BE2C (cell line): ENCODE measurements at regions not wholly inside any gene's neighbourhood (a gene's known extent, or its start where the extent isn't known, plus 50 kb on each side); places are given as distances from the start of the nearest gene placed in this dataset.
"Not testable (repeated sequence)": the region's sequence is repeated elsewhere in the genome, so short reads cannot be mapped to it uniquely, and the experiment has no call there.

ENCODE experiments used
- DNase-seq: peaks from one replicate; pipeline ENCODE4 v3.0.0-alpha.2; 2020
- H3K27me3 ChIP-seq: fragments of 250-450 bp; sonication (Bioruptor Pico); 2 replicates; pipeline ENCODE4 v1.5.1; 2020; ENCODE audit warnings: mild to moderate bottlenecking
- H3K36me3 ChIP-seq: fragments of 250-450 bp; sonication (Bioruptor Pico); 2 replicates; pipeline ENCODE4 v1.5.1; 2020; ENCODE audit warnings: mild to moderate bottlenecking
- H3K4me1 ChIP-seq: fragments of 250-450 bp; sonication (Bioruptor Pico); 2 replicates; pipeline ENCODE4 v1.5.1; 2020
- H3K4me3 ChIP-seq: 2 replicates; pipeline ENCODE4 v1.5.1; 2011; ENCODE audit warnings: low read depth, low read length
- H3K9me3 ChIP-seq: fragments of 250-450 bp; sonication (Bioruptor Pico); 2 replicates; pipeline ENCODE4 v1.5.1; 2020
- TF ChIP-seq, protein P1 (sequence below): IDR thresholded peaks from 2 replicates; pipeline ENCODE4 v1.5.1; 2012; ENCODE audit warnings: mild to moderate bottlenecking, low read depth, low read length

DNA sequence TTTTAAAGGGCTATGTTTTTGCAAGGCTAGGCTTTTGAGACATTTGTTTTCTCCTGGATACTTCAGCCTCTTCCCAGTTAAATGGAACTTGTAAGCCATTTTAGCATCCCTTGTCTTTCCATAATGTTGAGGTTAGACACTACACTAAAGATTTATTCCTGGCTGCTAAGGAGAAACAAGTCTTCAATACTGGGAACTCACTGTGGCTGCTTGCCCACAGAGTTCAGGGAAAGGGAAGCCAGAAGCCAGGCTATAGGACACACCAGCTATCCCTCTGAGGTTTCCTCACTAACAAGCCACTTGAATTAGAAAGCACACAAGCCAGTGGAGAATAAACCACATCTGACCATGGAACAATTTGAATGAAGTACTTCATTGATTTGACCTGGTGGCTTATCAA, 421.7 kb upstream of the CHRM2 start:
- TF ChIP-seq, protein P1, sequence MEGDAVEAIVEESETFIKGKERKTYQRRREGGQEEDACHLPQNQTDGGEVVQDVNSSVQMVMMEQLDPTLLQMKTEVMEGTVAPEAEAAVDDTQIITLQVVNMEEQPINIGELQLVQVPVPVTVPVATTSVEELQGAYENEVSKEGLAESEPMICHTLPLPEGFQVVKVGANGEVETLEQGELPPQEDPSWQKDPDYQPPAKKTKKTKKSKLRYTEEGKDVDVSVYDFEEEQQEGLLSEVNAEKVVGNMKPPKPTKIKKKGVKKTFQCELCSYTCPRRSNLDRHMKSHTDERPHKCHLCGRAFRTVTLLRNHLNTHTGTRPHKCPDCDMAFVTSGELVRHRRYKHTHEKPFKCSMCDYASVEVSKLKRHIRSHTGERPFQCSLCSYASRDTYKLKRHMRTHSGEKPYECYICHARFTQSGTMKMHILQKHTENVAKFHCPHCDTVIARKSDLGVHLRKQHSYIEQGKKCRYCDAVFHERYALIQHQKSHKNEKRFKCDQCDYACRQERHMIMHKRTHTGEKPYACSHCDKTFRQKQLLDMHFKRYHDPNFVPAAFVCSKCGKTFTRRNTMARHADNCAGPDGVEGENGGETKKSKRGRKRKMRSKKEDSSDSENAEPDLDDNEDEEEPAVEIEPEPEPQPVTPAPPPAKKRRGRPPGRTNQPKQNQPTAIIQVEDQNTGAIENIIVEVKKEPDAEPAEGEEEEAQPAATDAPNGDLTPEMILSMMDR = no peak
- no peaks in the 10 kb centered on the region for H3K9me3 ChIP-seq
- DNase-seq = no peak
- no peaks in the 10 kb centered on the region for H3K27me3 ChIP-seq
- no peaks in the 10 kb centered on the region for H3K36me3 ChIP-seq
- H3K4me3 ChIP-seq = no peak overlapping the region
- H3K4me1 ChIP-seq = peaks cover 8% of the 10 kb centered on the region

DNA sequence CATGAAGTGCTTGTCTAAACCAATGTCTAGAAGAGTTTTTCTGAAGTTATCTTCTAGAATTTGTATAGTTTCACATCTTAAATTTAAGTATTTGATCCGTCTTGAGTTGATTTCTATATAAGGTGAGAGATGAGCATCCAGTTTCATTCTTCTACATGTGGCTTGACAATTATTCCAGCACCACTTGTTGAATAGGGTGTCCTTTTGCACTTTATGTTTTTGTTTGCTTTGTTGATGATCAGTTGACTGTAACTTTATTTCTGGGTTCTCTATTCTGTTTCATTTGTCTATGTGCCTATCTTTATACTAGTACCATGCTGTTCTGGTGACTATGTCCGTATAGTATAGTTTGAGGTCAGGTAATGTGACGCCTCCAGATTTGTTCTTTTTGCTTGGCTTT, 426.6 kb upstream of the CHRM2 start:
- DNase-seq = no peak
- H3K36me3 ChIP-seq = no peaks in the 10 kb centered on the region
- peaks cover 8% of the 10 kb centered on the region for H3K4me1 ChIP-seq
- TF ChIP-seq, protein P1 = no peak
- H3K9me3 ChIP-seq = no peaks in the 10 kb centered on the region
- no peak overlapping the region for H3K4me3 ChIP-seq
- H3K27me3 ChIP-seq = no peaks in the 10 kb centered on the region

DNA sequence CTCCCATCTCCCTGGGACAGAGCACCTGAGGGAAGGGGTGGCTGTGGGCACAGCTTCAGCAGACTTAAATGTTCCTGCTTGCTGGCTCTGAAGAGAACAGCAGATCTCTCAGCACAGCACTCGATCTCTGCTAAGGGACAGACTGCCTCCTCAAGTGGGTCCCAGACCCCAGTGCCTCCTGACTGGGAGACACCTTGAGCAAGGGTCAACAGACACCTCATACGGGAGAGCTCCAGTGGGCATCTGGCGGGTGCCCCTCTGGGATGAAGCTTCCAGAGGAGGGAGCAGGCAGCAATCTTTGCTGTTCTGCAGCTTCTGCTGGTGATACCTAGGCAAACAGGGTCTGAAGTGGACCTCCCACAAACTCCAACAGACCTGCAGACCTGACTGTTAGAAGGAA, 436.7 kb upstream of the CHRM2 start:
- not testable (repeated sequence) for H3K36me3 ChIP-seq, H3K4me3 ChIP-seq, H3K27me3 ChIP-seq, DNase-seq, H3K9me3 ChIP-seq, H3K4me1 ChIP-seq

DNA sequence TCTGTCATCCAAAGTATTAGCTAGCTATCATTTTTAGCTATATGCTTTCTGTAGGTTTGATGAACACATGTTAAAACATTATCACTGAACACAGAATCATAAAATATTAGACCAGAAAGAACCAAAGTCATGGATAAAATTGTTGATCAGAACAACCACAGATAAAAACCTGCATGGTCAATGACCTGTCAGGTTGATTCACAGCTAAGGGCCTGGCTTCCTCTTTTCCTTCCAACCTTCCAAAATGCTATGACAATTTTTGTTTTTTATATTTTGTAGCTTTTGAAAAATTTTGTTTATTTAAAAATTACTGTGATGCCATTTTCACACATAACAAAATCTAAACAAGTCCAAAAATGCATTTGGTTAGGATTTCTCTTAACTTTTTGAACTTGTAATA, 444.4 kb upstream of the CHRM2 start:
- DNase-seq = no peak
- Histone ChIP-seq H3K27me3 (no peaks in the 10 kb centered on the region), H3K9me3 (no peaks in the 10 kb centered on the region), H3K4me3 (no peak overlapping the region), H3K36me3 (no peaks in the 10 kb centered on the region), H3K4me1 (no peaks in the 10 kb centered on the region)
- TF ChIP-seq, protein P1 = no peak

DNA sequence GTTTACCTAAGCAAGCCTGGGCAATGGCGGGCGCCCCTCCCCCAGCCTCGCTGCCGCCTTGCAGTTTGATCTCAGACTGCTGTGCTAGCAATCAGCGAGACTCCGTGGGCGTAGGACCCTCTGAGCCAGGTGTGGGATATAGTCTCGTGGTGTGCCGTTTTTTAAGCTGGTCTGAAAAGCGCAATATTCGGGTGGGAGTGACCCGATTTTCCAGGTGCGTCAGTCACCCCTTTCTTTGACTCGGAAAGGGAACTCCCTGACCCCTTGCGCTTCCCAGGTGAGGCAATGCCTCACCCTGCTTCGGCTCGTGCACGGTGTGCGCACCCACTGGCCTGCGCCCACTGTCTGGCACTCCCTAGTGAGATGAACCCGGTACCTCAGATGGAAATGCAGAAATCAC, 442.6 kb upstream of the MTPN start:
- not testable (repeated sequence) for DNase-seq, H3K4me1 ChIP-seq

DNA sequence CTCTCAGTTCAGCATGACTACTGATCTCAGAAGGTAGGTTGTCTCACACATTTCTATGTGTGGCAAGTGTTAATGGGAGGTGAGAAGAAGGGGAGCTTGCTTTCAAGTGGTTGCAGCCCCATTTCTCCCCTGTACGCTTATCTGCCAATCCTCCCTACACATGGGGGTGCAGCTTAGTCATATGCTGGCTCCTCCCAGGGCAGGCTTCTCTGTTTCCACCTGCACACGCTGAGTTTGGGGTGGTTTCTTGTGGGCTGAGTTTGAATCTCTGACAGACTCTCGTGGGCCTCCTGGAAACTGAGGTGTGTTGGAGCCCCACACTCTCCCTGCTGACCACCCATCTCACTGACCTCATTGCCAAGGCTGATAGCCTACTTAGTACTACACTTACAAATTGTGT, 435.8 kb upstream of the MTPN start:
- Histone ChIP-seq H3K9me3 (no peaks in the 10 kb centered on the region), H3K27me3 (no peaks in the 10 kb centered on the region), H3K36me3 (no peaks in the 10 kb centered on the region), H3K4me1 (no peaks in the 10 kb centered on the region), H3K4me3 (no peak overlapping the region)
- DNase-seq = no peak
- TF ChIP-seq, protein P1 = no peak

More for the DNA sequence above, 442.6 kb upstream of the MTPN start:
- H3K27me3 ChIP-seq, H3K4me3 ChIP-seq, H3K9me3 ChIP-seq, H3K36me3 ChIP-seq: not testable (repeated sequence)

DNA sequence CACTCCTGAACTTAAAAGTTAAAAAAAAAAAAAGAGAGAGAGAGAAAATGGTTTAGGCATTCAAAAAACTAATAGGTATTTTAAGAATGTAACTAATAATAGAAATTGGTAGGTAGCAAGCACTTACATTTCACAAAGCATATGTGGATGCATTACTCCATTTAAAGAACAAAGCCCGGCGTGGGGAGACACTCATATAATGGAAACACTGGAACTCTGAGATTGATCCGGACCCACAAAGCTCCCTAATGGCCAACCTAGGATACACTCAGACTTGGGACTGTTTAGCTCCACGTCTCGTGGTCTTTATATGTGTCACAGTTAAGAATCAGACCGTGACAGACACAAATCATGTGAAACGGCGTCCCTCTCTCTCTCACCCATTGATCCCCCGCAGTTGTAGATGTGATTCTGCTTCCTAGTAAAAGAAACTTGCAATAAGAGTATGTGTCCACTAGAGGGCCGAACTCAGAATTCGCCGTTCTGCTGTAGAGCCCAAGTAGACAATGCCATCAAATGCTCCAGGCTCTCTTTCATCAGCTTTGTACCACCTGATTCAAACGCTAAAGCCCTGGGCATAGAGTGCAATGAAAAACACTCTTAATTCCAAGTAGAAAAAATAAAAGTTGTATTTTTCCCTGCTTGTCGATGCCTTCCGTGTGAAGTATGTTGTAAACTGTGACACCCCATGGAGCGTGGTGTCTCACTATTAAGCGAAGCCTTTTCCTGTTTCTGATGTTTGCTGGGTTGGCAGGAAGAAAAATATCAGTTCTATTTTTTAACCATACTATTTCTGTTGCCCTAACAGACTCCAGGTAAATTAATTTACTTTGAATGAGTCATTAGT, 429.0 kb upstream of the MTPN start:
- peak overlapping the region; percentile 55 for H3K4me3 ChIP-seq
- H3K9me3 ChIP-seq = no peaks in the 10 kb centered on the region
- H3K4me1 ChIP-seq = peaks cover 3% of the 10 kb centered on the region; the same call in 1 of the 2 replicates
- H3K36me3 ChIP-seq = no peaks in the 10 kb centered on the region
- TF ChIP-seq, protein P1 = peak; percentile 87
- peak; percentile 59 for DNase-seq
- no peaks in the 10 kb centered on the region for H3K27me3 ChIP-seq
